Hepatocyte (in vitro differentiated cells): ENCODE measurements at regions not wholly inside any gene's neighbourhood (a gene's known extent, or its start where the extent isn't known, plus 50 kb on each side); places are given as distances from the start of the nearest gene placed in this dataset.

ENCODE experiments used
- EZH2 ChIP-seq: fragments of 200-600 bp; sonication (generic); IDR thresholded peaks from 2 replicates; pipeline ENCODE4 v1.6.1; 2016; ENCODE audit warnings: antibody characterized with exemption, mild to moderate bottlenecking, borderline replicate concordance
- TF ChIP-seq, protein P1 (sequence below): fragments of 200-600 bp; sonication (generic); IDR thresholded peaks from 2 replicates; pipeline ENCODE4 v1.5.1; 2016; ENCODE audit warnings: antibody characterized with exemption, mild to moderate bottlenecking; ENCODE audit not compliant: poor library complexity

DNA sequence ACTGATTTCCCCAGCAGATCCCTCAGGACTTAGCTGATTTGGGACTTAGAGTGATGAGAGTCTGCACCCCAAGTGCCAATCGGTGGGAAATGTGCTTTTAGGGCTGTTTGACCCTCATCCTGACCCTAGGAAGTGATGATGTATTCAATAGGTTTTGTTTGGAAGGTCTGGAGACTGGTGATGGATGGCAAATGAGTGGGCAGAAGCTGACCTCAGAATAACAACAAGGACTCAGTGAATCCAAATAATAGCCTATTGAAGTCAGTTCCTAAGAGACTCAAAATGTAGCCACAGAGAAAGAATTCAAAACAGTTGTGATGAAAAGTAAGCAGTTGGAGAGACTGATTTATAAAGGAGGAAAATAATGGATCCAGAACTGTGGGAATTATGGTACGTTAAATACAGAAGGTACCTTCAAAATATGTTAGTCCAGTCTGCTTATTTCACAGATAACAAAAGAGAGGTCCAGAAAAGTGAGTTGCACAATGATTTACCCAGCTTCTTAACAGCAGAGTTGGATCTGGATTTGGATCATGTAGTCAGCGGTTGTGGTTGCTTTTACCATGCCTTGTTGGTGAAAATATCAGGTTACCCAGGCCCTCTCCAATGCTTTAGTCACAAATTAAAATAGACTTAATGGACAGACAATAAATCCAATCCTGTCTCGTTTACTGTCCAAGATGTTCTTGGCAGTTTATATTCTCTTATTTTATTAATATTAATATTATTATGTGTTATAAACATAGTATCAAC, 123.0 kb upstream of the PTBP2 start:
- TF ChIP-seq, protein P1, sequence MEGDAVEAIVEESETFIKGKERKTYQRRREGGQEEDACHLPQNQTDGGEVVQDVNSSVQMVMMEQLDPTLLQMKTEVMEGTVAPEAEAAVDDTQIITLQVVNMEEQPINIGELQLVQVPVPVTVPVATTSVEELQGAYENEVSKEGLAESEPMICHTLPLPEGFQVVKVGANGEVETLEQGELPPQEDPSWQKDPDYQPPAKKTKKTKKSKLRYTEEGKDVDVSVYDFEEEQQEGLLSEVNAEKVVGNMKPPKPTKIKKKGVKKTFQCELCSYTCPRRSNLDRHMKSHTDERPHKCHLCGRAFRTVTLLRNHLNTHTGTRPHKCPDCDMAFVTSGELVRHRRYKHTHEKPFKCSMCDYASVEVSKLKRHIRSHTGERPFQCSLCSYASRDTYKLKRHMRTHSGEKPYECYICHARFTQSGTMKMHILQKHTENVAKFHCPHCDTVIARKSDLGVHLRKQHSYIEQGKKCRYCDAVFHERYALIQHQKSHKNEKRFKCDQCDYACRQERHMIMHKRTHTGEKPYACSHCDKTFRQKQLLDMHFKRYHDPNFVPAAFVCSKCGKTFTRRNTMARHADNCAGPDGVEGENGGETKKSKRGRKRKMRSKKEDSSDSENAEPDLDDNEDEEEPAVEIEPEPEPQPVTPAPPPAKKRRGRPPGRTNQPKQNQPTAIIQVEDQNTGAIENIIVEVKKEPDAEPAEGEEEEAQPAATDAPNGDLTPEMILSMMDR = no peak
- no peak for TF ChIP-seq EZH2
